K562 (cell line): ENCODE measurements at regions not wholly inside any gene's neighbourhood (a gene's known extent, or its start where the extent isn't known, plus 50 kb on each side); places are given as distances from the start of the nearest gene placed in this dataset.

Source experiments
- BACH1 ChIP-seq: fragments of 200-800 bp; sonication (Bioruptor generic); IDR thresholded peaks from 2 replicates; pipeline ENCODE4 v1.6.1; 2016; ENCODE audit warnings: missing genetic modification characterization, missing compliant biosample characterization
- EP300 ChIP-seq: IDR thresholded peaks from 2 replicates; pipeline ENCODE4 v1.6.1; 2012; ENCODE audit warnings: low read length, improper control_type of control experiment
- MXI1 ChIP-seq: IDR thresholded peaks from 2 replicates; pipeline ENCODE4 v1.6.1; 2011; ENCODE audit warnings: low read depth, mild to moderate bottlenecking, improper control_type of control experiment, low read length
- POLR2A ChIP-seq: fragments of 450-650 bp; conservative IDR thresholded peaks from 2 replicates; pipeline ENCODE4 v1.6.1; 2016
- TCF7L2 ChIP-seq: fragments of 150-350 bp; IDR thresholded peaks from 2 replicates; pipeline ENCODE4 v1.6.1; 2016; ENCODE audit warnings: low read depth, mild to moderate bottlenecking, low read length, moderate library complexity
- ZBTB40 ChIP-seq, 2 experiments: fragments of 450-650 bp in 1 of 2; sonication (generic) in 1 of 2; formaldehyde crosslinking in 1 of 2; IDR thresholded peaks; 2 replicates each; pipeline versions ENCODE4 v1.7.1 to v1.9.0; 2016 to 2022; ENCODE audit warnings: inconsistent platforms in 1 of 2, mild to moderate bottlenecking in 1 of 2, missing genetic modification reagents in 1 of 2
- TF ChIP-seq, protein P1 (sequence below): fragments of 450-650 bp; formaldehyde crosslinking; IDR thresholded peaks from 2 replicates; pipeline ENCODE4 v1.4.0; 2020; ENCODE audit warnings: mild to moderate bottlenecking, moderate library complexity

DNA sequence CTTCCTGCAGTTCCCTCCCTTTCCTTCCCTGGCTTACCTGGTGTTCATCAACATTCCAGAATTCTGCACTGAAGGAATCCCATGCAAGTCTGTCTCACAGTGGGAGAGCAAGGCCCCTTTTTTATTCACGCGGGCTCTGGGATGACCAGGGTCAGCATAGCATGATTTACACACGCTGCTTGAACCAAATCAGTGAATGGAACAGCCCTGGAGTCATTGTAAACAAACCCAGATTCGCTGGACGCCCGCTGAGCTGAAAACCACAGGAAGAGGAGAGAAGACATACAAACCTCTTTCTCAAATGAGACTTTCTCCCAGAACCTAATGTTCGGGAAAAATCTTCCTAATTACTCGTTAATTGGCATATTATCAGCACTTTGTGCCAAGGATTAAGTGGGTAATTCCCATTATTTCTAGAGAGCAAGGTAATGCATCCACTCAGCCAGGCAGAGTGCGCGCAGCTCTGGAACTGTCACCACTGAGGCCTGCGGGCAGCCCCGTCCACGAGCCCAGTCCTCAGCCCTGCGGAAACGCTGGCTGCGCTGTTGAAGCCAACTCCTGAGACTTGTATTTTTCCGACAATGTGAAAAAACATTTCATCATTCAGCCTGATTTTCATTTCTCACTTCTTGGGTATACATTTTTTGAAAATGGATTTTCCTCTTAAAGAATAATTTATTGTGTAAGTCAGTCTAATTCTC, 140.0 kb downstream of the ETS2 start:
- no peak for TF ChIP-seq MXI1
- TF ChIP-seq POLR2A: no peak
- no peak for TF ChIP-seq BACH1 (tag)
- TF ChIP-seq ZBTB40 (IDR thresholded peaks at IDR 0.05): no peak
- TF ChIP-seq ZBTB40 (CRISPR knock-in tag; IDR thresholded peaks at IDR 0.05): no peak
- no peak for TF ChIP-seq EP300
- TF ChIP-seq TCF7L2: no peak
- TF ChIP-seq, protein P1, sequence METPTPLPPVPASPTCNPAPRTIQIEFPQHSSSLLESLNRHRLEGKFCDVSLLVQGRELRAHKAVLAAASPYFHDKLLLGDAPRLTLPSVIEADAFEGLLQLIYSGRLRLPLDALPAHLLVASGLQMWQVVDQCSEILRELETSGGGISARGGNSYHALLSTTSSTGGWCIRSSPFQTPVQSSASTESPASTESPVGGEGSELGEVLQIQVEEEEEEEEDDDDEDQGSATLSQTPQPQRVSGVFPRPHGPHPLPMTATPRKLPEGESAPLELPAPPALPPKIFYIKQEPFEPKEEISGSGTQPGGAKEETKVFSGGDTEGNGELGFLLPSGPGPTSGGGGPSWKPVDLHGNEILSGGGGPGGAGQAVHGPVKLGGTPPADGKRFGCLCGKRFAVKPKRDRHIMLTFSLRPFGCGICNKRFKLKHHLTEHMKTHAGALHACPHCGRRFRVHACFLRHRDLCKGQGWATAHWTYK (CRISPR knock-in tag): no peak
